ENCODE measurements at regions not wholly inside any gene's neighbourhood (a gene's known extent, or its start where the extent isn't known, plus 50 kb on each side); places are given as distances from the start of the nearest gene placed in this dataset.

DNA sequence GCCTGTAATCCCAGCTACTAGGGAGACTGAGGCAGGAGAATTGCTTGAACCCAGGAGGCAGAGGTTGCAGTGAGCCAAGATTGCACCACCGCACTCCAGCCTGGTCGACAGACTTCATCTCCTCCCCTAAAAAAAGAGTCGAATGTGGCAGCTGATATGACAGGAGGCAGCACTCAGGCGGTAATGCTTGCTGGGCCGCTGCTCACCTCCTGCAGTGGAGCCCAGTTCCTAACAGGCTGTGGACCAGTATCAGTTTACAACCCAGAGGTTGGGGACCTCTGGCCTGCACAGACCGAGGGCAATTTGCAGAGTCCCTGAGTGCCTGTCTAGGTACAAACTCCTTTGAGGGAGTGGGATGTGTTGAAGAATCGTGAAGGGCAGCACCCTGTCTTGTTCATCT is 136.2 kb downstream of the SMAD6 start:
- Mint-ChIP-seq H3K4me1 (ENCODE audit: low read depth) (peaks cover 15% of the 10 kb centered on the region), H3K27me3 (peaks cover 16% of the 10 kb centered on the region), H3K27ac (no peak overlapping the region), H3K4me3 (ENCODE audit: low read depth) (no peak overlapping the region), H3K36me3 (ENCODE audit: insufficient read depth) (no peaks in the 10 kb centered on the region), H3K9me3 (ENCODE audit: low read depth) (no peaks in the 10 kb centered on the region)
- DNase-seq (ENCODE audit: low spot score, unreplicated experiment): no peak
- TF ChIP-seq, protein P1, sequence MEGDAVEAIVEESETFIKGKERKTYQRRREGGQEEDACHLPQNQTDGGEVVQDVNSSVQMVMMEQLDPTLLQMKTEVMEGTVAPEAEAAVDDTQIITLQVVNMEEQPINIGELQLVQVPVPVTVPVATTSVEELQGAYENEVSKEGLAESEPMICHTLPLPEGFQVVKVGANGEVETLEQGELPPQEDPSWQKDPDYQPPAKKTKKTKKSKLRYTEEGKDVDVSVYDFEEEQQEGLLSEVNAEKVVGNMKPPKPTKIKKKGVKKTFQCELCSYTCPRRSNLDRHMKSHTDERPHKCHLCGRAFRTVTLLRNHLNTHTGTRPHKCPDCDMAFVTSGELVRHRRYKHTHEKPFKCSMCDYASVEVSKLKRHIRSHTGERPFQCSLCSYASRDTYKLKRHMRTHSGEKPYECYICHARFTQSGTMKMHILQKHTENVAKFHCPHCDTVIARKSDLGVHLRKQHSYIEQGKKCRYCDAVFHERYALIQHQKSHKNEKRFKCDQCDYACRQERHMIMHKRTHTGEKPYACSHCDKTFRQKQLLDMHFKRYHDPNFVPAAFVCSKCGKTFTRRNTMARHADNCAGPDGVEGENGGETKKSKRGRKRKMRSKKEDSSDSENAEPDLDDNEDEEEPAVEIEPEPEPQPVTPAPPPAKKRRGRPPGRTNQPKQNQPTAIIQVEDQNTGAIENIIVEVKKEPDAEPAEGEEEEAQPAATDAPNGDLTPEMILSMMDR (IDR thresholded peaks at IDR 0.05; ENCODE audit: unreplicated experiment): no peak

DNA sequence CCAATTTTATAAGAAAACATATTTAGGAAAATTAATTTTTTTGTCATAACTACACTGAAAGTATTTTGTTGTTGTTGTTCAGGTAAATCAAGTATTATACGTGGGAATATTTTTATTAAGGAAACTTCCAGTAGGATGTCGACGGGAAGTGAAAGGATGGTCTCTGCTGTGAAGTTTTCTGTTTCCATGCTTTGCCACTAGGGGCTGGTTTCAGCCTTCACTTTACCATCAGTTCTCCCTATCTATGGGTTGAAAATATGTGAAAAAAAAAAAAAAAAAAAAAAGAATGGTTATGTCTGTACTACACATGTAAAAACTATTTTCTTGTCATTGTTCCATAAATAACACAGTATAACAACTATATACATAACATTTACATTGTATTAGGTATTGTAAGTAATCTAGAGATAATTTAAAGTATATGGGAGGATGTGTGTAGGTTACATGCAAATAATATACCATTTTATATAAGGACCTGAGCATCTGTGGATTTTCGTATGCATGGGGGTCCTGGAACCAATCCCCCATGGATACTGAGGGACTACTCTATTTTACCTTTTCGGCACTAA is 136.7 kb downstream of the SMAD6 start:
- Mint-ChIP-seq H3K27me3 (peaks cover 17% of the 10 kb centered on the region), H3K27ac (no peak overlapping the region), H3K36me3 (ENCODE audit: insufficient read depth) (no peaks in the 10 kb centered on the region), H3K9me3 (ENCODE audit: low read depth) (no peaks in the 10 kb centered on the region), H3K4me1 (ENCODE audit: low read depth) (peaks cover 17% of the 10 kb centered on the region), H3K4me3 (ENCODE audit: low read depth) (no peak overlapping the region)
- TF ChIP-seq, protein P1 (IDR thresholded peaks at IDR 0.05; ENCODE audit: unreplicated experiment): peak; percentile 71
- DNase-seq (ENCODE audit: low spot score, unreplicated experiment): no peak

DNA sequence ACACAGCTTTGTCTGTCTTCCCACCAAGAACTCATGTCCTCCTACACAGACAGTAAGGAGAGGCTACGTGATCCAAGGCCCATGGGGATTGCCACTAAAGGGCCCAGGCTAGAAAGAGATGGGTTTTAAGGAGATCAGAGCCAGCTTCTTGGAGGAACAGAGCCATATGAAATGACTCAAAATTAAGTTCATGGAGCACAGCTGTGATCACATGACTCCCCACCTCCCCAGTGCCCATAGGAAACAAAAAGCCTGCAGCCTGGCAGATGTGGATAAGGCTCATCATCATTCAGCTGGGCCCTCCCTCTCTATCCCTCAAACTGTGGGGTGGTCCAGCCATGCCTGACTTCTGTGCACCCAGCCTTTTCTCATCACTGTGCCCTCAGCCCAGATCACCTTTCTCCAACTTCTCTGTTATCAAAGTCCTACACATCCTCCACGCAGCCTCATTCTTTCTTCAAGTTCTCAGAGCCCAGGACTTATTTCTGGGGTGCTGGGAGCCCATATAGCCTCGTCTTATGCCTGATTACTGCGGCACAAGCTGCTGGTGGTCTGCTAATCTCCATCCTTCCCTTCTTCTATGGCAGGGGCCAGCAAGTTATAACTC is 137.6 kb downstream of the SMAD6 start:
- H3K36me3 Mint-ChIP-seq (ENCODE audit: insufficient read depth): no peaks in the 10 kb centered on the region
- peaks cover 15% of the 10 kb centered on the region for H3K4me1 Mint-ChIP-seq (ENCODE audit: low read depth)
- no peaks in the 10 kb centered on the region for H3K9me3 Mint-ChIP-seq (ENCODE audit: low read depth)
- peaks cover 21% of the 10 kb centered on the region for H3K27me3 Mint-ChIP-seq
- TF ChIP-seq, protein P1 (IDR thresholded peaks at IDR 0.05; ENCODE audit: unreplicated experiment): no peak
- no peak for DNase-seq (ENCODE audit: low spot score, unreplicated experiment)
- H3K4me3 Mint-ChIP-seq (ENCODE audit: low read depth): no peak overlapping the region
- H3K27ac Mint-ChIP-seq: no peak overlapping the region

DNA sequence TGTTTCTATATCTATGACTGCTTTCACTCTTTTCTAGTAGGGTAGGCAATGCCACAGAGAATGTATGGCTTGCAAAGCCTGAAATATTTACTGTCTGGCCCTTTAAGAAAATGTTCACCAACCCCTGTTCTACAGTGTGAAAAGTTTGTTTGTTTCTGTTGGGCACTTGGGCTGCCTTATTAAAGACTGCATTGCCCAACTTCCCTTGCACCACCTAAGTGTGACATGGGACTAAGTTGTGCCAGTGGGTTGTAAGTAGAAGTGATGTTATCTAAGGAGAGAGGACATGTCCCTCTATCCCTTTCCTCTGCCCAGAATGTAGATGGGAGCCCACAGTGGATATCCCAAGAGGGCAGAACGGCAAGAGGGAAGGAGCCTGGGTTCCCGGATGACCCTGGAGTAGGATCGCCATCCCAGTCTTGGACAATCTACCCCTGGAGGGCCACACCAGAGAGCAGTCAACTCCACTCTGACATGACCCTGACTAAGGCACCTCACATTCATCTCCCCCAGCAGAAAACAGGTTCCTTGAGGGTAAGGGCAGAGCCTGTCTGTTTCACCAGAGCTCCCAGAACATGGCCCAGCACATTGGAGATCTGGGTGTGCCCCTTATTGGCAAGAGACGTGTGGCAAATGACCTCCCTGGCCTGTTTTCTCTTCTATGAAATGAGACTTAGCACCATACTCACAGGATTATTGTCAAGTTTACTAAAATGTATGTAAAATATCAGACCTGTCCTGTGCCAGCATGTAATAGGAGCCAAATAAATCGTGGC is 138.8 kb downstream of the SMAD6 start:
- H3K27ac Mint-ChIP-seq: peak overlapping the region; percentile 93
- no peaks in the 10 kb centered on the region for H3K36me3 Mint-ChIP-seq (ENCODE audit: insufficient read depth)
- H3K4me3 Mint-ChIP-seq (ENCODE audit: low read depth): no peak overlapping the region
- TF ChIP-seq, protein P1 (IDR thresholded peaks at IDR 0.05; ENCODE audit: unreplicated experiment): no peak
- peaks cover 27% of the 10 kb centered on the region for H3K27me3 Mint-ChIP-seq
- H3K9me3 Mint-ChIP-seq (ENCODE audit: low read depth): no peaks in the 10 kb centered on the region
- no peak for DNase-seq (ENCODE audit: low spot score, unreplicated experiment)
- peaks cover 16% of the 10 kb centered on the region for H3K4me1 Mint-ChIP-seq (ENCODE audit: low read depth)

DNA sequence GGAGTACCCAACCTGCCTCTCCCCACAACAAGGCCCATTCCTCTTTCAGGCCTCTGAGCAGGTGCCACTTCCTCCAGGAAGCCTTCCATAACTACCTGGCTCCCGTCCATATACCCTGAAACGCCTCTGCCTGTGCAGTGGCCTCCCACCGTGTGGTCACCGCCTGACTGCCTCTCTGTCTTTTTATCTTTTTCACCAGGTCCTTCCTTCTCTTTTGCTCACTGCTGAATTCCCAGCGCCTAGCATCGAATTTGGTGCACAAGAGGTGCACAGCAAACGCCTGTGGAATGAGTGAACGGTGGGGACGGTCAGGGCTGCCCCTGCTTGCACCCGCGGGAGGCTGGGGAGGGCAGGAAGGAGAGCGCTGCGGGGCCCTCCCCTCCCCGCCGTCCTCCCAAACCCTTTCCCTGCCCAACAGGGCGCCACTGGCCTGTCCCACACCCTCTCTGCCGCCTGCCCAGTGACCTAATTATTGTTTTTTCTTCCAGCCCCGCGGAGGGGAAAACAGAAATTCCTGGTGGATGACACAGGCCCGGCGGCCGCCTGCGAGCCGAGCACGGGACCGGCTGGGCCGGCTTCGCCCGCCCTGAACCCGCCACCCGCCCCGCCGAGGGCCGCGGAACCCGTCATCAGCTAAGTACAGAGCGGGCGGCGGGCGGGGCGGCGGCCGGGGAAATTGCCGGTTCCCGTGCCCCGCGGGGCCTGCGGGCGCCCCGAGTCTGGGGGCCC is 140.1 kb downstream of the SMAD6 start:
- Mint-ChIP-seq H3K4me1 (ENCODE audit: low read depth) (peaks cover 18% of the 10 kb centered on the region), H3K9me3 (ENCODE audit: low read depth) (no peaks in the 10 kb centered on the region), H3K27me3 (peaks cover 31% of the 10 kb centered on the region), H3K36me3 (ENCODE audit: insufficient read depth) (no peaks in the 10 kb centered on the region), H3K4me3 (ENCODE audit: low read depth) (peak overlapping the region; percentile 50), H3K27ac (peak overlapping the region; percentile 93)
- peak; percentile 60 for DNase-seq (ENCODE audit: low spot score, unreplicated experiment)
- TF ChIP-seq, protein P1 (IDR thresholded peaks at IDR 0.05; ENCODE audit: unreplicated experiment): no peak

Data from progenitor cell of endocrine pancreas (in vitro differentiated cells).